NOMO-1 treated with DMSO at 0.1 percent for 48 hours (cell line): ENCODE measurements at regions not wholly inside any gene's neighbourhood (a gene's known extent, or its start where the extent isn't known, plus 50 kb on each side); places are given as distances from the start of the nearest gene placed in this dataset.
"Not testable (repeated sequence)": the region's sequence is repeated elsewhere in the genome, so short reads cannot be mapped to it uniquely, and the experiment has no call there.

Experiments used
- DNase-seq: peaks from one replicate; lab custom pipeline; 2025; ENCODE audit not compliant: unreplicated experiment; lab: John Stamatoyannopoulos, UW

DNA sequence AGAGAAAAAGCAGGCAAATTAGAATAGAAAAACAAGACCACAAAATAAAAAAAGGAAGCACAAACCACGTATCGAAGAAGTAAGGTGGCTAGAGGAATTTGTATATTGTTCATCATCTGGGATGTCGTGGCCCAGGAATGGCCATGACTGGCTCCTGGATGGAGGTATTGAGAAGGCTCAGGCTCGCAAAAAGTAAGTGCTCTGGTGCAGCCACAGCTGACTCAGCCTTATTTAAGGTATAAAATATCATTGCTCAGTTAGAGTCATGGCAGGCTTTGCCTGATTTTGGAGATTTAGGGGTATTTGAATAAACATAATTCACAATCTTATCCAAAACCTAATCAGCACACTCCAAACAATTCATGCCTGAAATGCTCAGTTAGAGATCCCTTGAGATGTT, 78.4 kb upstream of the FANCL start:
- no peak for DNase-seq

DNA sequence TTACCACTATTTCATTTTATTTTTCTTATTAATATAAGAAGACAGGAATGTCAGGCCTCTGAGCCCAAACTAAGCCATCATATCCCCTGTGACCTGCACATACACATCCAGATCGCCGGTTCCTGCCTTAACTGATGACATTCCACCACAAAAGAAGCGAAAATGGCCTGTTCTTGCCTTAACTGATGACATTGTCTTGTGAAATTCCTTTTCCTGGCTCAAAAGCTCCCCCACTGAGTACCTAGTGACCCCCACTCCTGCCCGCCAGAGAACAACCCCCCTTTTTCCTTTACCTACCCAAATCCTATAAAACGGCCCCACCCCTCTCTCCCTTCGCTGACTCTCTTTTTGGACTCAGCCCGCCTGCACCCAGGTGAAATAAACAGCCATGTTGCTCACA, 77.8 kb upstream of the FANCL start:
- not testable (repeated sequence) for DNase-seq

DNA sequence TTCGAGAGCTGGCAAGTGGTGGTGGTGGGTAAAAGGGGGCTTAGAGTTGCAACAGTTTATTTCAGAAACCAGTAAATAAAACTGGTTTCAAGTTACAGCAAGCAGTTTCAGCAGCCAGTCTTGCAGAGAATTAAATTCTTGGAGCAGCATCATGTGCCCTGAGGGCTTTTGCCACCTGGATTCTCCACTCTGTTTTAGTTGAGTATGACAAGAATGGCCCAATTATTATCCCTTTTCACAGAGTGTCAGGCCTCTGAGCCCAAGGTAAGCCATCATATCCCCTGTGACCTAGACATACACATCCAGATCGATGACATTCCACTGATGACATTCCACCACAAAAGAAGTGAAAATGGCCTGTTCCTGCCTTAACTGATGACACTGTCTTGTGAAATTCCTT, 72.8 kb upstream of the FANCL start:
- DNase-seq = no peak

DNA sequence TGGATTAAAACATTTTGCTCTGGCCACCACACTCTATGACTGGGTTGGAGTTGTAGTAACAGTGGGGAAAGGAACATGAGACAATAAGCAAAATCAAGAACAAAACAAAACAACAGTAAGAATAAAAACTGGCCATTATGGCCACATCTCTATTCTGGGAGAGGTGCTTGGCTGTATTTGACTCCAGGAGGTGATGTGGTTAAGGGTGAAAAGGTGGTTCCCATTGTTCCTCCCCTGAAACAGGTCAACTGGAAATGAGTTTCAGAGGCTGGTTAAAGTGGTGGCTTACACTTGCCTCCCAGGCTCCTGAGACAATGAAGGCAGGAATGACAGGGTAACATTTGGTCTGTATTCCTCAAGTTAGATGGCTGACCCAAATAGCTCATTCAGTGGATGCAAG, 67.3 kb upstream of the FANCL start:
- DNase-seq = no peak

DNA sequence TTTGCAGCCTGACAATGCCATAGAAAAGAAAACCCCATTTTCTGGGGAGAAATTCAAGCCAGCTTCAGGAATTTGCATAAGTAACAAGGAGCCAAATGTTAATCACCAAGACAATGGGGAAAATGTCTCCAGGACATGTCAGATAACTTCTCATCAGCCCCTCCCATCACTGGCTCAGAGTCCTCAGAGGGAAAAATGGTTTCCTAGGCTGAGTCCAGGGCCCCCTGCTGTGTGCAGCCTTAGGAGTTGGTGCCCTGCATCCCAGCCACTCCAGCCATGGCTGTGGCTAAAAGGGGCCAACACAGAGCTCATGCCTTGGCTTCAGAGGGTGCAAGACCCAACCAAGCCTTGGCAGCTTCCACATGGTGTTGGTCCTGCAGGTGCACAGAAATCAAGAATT, 63.7 kb upstream of the FANCL start:
- no peak for DNase-seq

DNA sequence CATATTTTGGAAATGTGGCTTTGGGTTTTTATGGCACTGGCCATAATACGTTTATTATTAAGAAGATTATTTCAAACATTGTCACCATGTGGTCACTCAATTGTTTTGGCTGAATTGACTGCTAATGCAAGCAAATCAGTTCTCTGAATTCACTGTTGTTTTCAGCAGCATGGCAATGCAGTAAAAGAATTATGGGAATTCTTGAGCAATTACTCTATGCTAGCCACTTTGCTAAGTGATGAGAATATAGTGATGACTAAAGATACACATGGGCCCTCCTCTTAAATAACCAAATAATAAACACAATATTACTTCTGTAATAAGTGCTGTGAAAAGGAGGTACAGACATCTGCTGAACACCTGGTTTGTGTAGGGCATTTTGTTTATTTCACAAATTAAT, 58.0 kb upstream of the FANCL start:
- no peak for DNase-seq

DNA sequence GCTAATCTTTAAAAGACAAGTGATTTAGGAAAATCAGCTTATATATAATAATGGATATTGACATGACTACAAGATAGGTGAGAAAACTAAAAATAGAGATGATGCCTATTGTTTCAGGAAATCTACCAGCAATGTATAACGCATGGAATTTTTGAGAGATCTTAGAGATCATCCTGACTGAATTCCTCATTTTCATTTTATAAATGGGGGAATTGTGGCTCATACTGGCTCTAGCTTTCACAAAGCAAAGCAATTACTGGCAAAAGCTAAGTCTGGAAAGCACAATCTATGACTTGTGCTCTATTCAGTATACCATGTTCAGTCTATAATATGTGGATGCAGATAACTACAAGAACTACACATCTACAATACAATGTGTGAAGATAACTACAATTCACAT, 51.9 kb upstream of the FANCL start:
- DNase-seq = no peak

DNA sequence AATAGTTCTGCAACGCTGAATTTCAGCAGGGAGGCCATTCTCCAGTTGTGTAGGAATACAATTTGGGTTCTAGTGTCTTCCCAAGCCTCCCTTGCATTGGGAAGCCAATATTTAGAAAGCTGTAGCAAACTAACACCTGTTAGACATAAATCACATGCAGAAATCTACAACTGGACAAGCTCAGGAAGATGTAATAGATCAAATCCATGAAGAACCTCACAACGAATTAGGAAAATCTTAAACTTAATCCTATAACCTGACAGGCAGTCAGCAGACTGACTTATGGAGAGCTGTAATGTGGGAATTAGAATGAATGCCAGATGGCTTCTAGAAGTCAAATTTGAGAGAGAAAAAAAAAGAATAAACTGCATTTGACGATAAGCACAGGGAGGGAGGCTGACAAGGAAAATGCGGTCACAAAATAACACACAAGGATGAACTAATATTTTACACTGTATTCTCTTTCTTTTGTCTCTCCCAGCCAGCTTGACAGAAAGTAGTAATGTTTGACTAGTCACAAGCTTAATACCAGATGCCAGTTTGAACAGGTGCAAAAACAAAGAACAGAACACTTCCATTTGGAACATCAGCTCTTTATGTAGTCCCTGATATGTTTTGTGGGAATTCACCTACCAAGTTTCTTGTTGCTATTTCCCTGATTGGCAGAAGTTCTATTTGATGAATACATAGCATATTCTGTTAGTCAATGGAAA, 50.8 kb upstream of the FANCL start:
- DNase-seq = no peak
